Neuronal stem cell (in vitro differentiated cells): ENCODE measurements at regions not wholly inside any gene's neighbourhood (a gene's known extent, or its start where the extent isn't known, plus 50 kb on each side); places are given as distances from the start of the nearest gene placed in this dataset.

Source experiments
- DNase-seq: peaks from one replicate; pipeline ENCODE4 v3.0.0-alpha.2; 2013; ENCODE audit warnings: low spot score
- H2AFZ ChIP-seq: one replicate; pipeline ENCODE4 v1.6.1; 2013; ENCODE audit warnings: mild to moderate bottlenecking, low read length, inconsistent platforms
- H2AK5ac ChIP-seq: 2 replicates; pipeline ENCODE4 v1.6.1; 2013; ENCODE audit warnings: low read depth, mild to moderate bottlenecking, inconsistent platforms, low read length, moderate library complexity, mixed read lengths
- H2BK120ac ChIP-seq: 2 replicates; pipeline ENCODE4 v1.6.1; 2013; ENCODE audit warnings: low read depth, mild to moderate bottlenecking, inconsistent platforms, low read length, moderate library complexity, mixed read lengths
- H2BK12ac ChIP-seq: one replicate; pipeline ENCODE4 v1.6.1; 2013; ENCODE audit warnings: low read length, inconsistent platforms
- H2BK15ac ChIP-seq: 2 replicates; pipeline ENCODE4 v1.6.1; 2013; ENCODE audit warnings: mild to moderate bottlenecking, low read length, inconsistent platforms, mixed read lengths
- H2BK5ac ChIP-seq: one replicate; pipeline ENCODE4 v1.6.1; 2013; ENCODE audit warnings: inconsistent platforms, mild to moderate bottlenecking, low read length, moderate library complexity
- H3K14ac ChIP-seq: one replicate; pipeline ENCODE4 v1.6.1; 2013; ENCODE audit warnings: low read length, inconsistent platforms
- H3K18ac ChIP-seq: 2 replicates; pipeline ENCODE4 v1.6.1; 2013; ENCODE audit warnings: low read length, inconsistent platforms
- H3K23ac ChIP-seq: 2 replicates; pipeline ENCODE4 v1.6.1; 2013; ENCODE audit warnings: low read depth, mild to moderate bottlenecking, mixed read lengths, low read length, inconsistent platforms; ENCODE audit not compliant: poor library complexity
- H3K27ac ChIP-seq: replicated peaks from 3 replicates; pipeline ENCODE4 v1.5.1; 2013; ENCODE audit warnings: low read length, inconsistent platforms
- H3K27me3 ChIP-seq, 3 experiments: 2 replicates each; pipeline ENCODE4 v1.6.1; 2013; ENCODE audit warnings: low read length in 3 of 3, mild to moderate bottlenecking in 2 of 3, inconsistent platforms in 1 of 3, low read depth in 1 of 3, mixed read lengths in 1 of 3, moderate library complexity in 1 of 3; ENCODE audit not compliant: control insufficient read depth in 3 of 3, insufficient read depth in 3 of 3
- H3K36me3 ChIP-seq, 2 donors: replicated peaks in 1 of 2; 2 replicates each; pipeline ENCODE4 v1.6.1; 2013; ENCODE audit warnings: low read length in 2 of 2; ENCODE audit not compliant: control insufficient read depth in 2 of 2, insufficient read depth in 2 of 2
- H3K4ac ChIP-seq: 2 replicates; pipeline ENCODE4 v1.6.1; 2013; ENCODE audit warnings: inconsistent platforms, mild to moderate bottlenecking, low read length, moderate library complexity
- H3K4me1 ChIP-seq, 2 donors: 1 replicate in 1 of 2; 2 replicates in 1 of 2; pipeline ENCODE4 v1.6.1; 2013; ENCODE audit warnings: low read length in 2 of 2, low read depth in 1 of 2; ENCODE audit not compliant: control insufficient read depth in 2 of 2, insufficient read depth in 1 of 2
- H3K4me2 ChIP-seq: one replicate; pipeline ENCODE4 v1.6.1; 2013; ENCODE audit warnings: mild to moderate bottlenecking, low read length, inconsistent platforms; ENCODE audit not compliant: insufficient read depth, poor library complexity, severe bottlenecking
- H3K4me3 ChIP-seq, 2 donors: 2 replicates each; pipeline ENCODE4 v1.5.1; 2013; ENCODE audit warnings: low read length in 2 of 2, mild to moderate bottlenecking in 2 of 2, inconsistent platforms in 1 of 2, moderate library complexity in 1 of 2
- H3K79me1 ChIP-seq: one replicate; pipeline ENCODE4 v1.6.1; 2013; ENCODE audit warnings: low read depth, mild to moderate bottlenecking, inconsistent platforms, low read length, moderate library complexity
- H3K9ac ChIP-seq: one replicate; pipeline ENCODE4 v1.6.1; 2013; ENCODE audit warnings: mild to moderate bottlenecking, low read depth, low read length, inconsistent platforms; ENCODE audit not compliant: poor library complexity
- H3K9me3 ChIP-seq, 2 donors: replicated peaks in 1 of 2; 2 replicates each; pipeline versions ENCODE3 to v1.6.1; 2013; ENCODE audit warnings: low read length in 2 of 2, mild to moderate bottlenecking in 2 of 2, inconsistent platforms in 1 of 2, low read depth in 1 of 2, mixed read lengths in 1 of 2, moderate library complexity in 1 of 2; ENCODE audit not compliant: control insufficient read depth in 2 of 2, insufficient read depth in 1 of 2
- H4K8ac ChIP-seq: one replicate; pipeline ENCODE4 v1.6.1; 2013; ENCODE audit warnings: low read depth, mild to moderate bottlenecking, inconsistent platforms, low read length, moderate library complexity
- H4K91ac ChIP-seq: one replicate; pipeline ENCODE4 v1.6.1; 2013; ENCODE audit warnings: low read length, low read depth, mild to moderate bottlenecking, inconsistent platforms; ENCODE audit not compliant: poor library complexity
- WGBS, 2 donors: extraction: QIAGEN DNeasy Blood & Tissue Kit; methylation state at CpG; one replicate each; pipeline ENCODE4 v1.1.7; 2013; ENCODE audit warnings: missing lambda C conversion rate in 2 of 2, mixed read lengths in 1 of 2; ENCODE audit not compliant: insufficient read length in 2 of 2, insufficient replicate concordance in 1 of 2; ENCODE audit errors: extremely low coverage in 2 of 2; 5-methylcytosine and 5-hydroxymethylcytosine counted together

- Histone ChIP-seq H2AFZ (peak overlapping the region; percentile 17), H3K9me3 (no peaks in the 10 kb centered on the region), H3K4me2 (no peak overlapping the region), H3K23ac (no peak overlapping the region), H3K27ac (no peak overlapping the region), H2BK5ac (no peak overlapping the region), H3K14ac (no peak overlapping the region), H2BK12ac (no peak overlapping the region), H2BK15ac (no peak overlapping the region), H4K91ac (no peak overlapping the region), H3K4ac (no peak overlapping the region), H3K27me3 (no peaks in the 10 kb centered on the region), H2BK120ac (no peak overlapping the region), H4K8ac (no peak overlapping the region), H3K36me3 (no peaks in the 10 kb centered on the region), H2AK5ac (no peak overlapping the region), H3K4me1 (peaks cover 0 to 2% of the 10 kb centered on the region in 2 donors), H3K18ac (no peak overlapping the region), H3K4me3 (no peak overlapping the region), H3K9ac (no peak overlapping the region), H3K79me1 (no peaks in the 10 kb centered on the region)
- no CpG with 5 or more reads among the region's 1 CpG for WGBS, 2 donors
- DNase-seq = no peak
These were observed 840.2 kb upstream of the C9orf72 start for GRCh38 chr9:28413471-28413870.

GRCh38 chr9:28423255-28423654, 850.0 kb upstream of the C9orf72 start:
- H3K9me3 ChIP-seq = no peaks in the 10 kb centered on the region
- no peak overlapping the region for H3K23ac ChIP-seq
- no peak overlapping the region for H3K4me2 ChIP-seq
- H2AFZ ChIP-seq = no peak overlapping the region
- no peak overlapping the region for H2BK120ac ChIP-seq
- H4K91ac ChIP-seq = no peak overlapping the region
- H2BK5ac ChIP-seq = no peak overlapping the region
- H3K27ac ChIP-seq = no peak overlapping the region
- H3K36me3 ChIP-seq = no peaks in the 10 kb centered on the region
- H3K9ac ChIP-seq = no peak overlapping the region
- no peak overlapping the region for H3K4me3 ChIP-seq
- DNase-seq = no peak
- H2BK12ac ChIP-seq = no peak overlapping the region
- WGBS, 2 donors = no CpG with 5 or more reads among the region's 1 CpG
- H3K14ac ChIP-seq = no peak overlapping the region
- H2AK5ac ChIP-seq = no peak overlapping the region
- H4K8ac ChIP-seq = no peak overlapping the region
- H3K18ac ChIP-seq = no peak overlapping the region
- no peaks in the 10 kb centered on the region for H3K79me1 ChIP-seq
- no peaks in the 10 kb centered on the region for H3K4me1 ChIP-seq
- no peaks in the 10 kb centered on the region for H3K27me3 ChIP-seq
- no peak overlapping the region for H3K4ac ChIP-seq
- H2BK15ac ChIP-seq = no peak overlapping the region

- H4K8ac ChIP-seq = no peak overlapping the region
- H3K4ac ChIP-seq = no peak overlapping the region
- no peak for DNase-seq
- no peak overlapping the region for H2AK5ac ChIP-seq
- no peak overlapping the region for H3K9ac ChIP-seq
- H3K79me1 ChIP-seq = no peaks in the 10 kb centered on the region
- H2AFZ ChIP-seq = no peak overlapping the region
- H3K4me1 ChIP-seq = no peaks in the 10 kb centered on the region
- H2BK5ac ChIP-seq = no peak overlapping the region
- no peaks in the 10 kb centered on the region for H3K9me3 ChIP-seq
- H3K36me3 ChIP-seq = no peaks in the 10 kb centered on the region
- H3K18ac ChIP-seq = no peak overlapping the region
- no peak overlapping the region for H2BK15ac ChIP-seq
- no peak overlapping the region for H3K14ac ChIP-seq
- no CpG with 5 or more reads among the region's 1 CpG for WGBS, 2 donors
- no peak overlapping the region for H3K4me2 ChIP-seq
- no peak overlapping the region for H3K4me3 ChIP-seq
- no peak overlapping the region for H4K91ac ChIP-seq
- H3K27ac ChIP-seq = no peak overlapping the region
- no peak overlapping the region for H2BK120ac ChIP-seq
- H2BK12ac ChIP-seq = no peak overlapping the region
- H3K23ac ChIP-seq = no peak overlapping the region
- no peaks in the 10 kb centered on the region for H3K27me3 ChIP-seq
These were observed 862.2 kb upstream of the C9orf72 start for GRCh38 chr9:28435456-28435855.

GRCh38 chr9:28439688-28440087, 866.4 kb upstream of the C9orf72 start:
- no peak overlapping the region for H3K4ac ChIP-seq
- no peak overlapping the region for H3K23ac ChIP-seq
- no peak overlapping the region for H2BK5ac ChIP-seq
- no peaks in the 10 kb centered on the region for H3K36me3 ChIP-seq
- H2BK15ac ChIP-seq = no peak overlapping the region
- no peak overlapping the region for H3K27ac ChIP-seq
- no peak for DNase-seq
- no peaks in the 10 kb centered on the region for H3K79me1 ChIP-seq
- no peak overlapping the region for H3K4me2 ChIP-seq
- no peak overlapping the region for H3K18ac ChIP-seq
- peaks cover 2 to 7% of the 10 kb centered on the region in 2 donors for H3K9me3 ChIP-seq
- H3K4me1 ChIP-seq = no peaks in the 10 kb centered on the region
- no peak overlapping the region for H3K14ac ChIP-seq
- WGBS, 2 donors = no CpG with 5 or more reads among the region's 3 CpGs
- H2AFZ ChIP-seq = peak overlapping the region; percentile 34
- H2BK12ac ChIP-seq = no peak overlapping the region
- H3K9ac ChIP-seq = no peak overlapping the region
- no peak overlapping the region for H2BK120ac ChIP-seq
- no peaks in the 10 kb centered on the region for H3K27me3 ChIP-seq
- H4K91ac ChIP-seq = no peak overlapping the region
- H2AK5ac ChIP-seq = no peak overlapping the region
- H3K4me3 ChIP-seq = no peak overlapping the region
- H4K8ac ChIP-seq = no peak overlapping the region
